ENCODE measurements at regions not wholly inside any gene's neighbourhood (a gene's known extent, or its start where the extent isn't known, plus 50 kb on each side); places are given as distances from the start of the nearest gene placed in this dataset.

DNA sequence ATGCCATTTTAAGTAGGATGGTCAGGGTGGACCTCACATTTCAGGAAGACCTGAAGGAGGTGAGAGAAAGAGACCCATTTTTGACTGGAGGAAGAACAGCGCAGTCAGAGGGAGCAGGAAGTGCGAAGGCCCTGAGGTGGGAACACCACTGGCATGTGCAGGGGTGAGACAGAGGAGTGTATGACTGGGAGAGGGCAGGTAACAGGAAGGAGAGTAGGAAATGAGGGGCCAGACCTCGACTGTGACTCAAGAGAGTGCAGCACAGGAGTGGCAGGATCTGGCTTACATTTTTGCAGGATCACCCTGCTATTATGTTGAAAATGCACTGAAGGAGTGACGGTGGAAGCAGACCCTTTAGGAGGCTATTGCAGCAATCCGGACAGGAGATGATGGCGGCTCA, 117.7 kb upstream of the CDYL start:
- TF ChIP-seq POLR2A (IDR thresholded peaks at IDR 0.05) (no peak), CTCF (IDR thresholded peaks at IDR 0.05) (no peak)

All from adrenal gland (tissue), 5 donors.